T-helper 2 cell (primary cell): ENCODE measurements at regions not wholly inside any gene's neighbourhood (a gene's known extent, or its start where the extent isn't known, plus 50 kb on each side); places are given as distances from the start of the nearest gene placed in this dataset.

Experiments used
- DNase-seq, 5 experiments: peaks; one replicate each; pipeline versions ENCODE4 v3.0.0 to v3.0.0-alpha.2; 2012 to 2022

DNA sequence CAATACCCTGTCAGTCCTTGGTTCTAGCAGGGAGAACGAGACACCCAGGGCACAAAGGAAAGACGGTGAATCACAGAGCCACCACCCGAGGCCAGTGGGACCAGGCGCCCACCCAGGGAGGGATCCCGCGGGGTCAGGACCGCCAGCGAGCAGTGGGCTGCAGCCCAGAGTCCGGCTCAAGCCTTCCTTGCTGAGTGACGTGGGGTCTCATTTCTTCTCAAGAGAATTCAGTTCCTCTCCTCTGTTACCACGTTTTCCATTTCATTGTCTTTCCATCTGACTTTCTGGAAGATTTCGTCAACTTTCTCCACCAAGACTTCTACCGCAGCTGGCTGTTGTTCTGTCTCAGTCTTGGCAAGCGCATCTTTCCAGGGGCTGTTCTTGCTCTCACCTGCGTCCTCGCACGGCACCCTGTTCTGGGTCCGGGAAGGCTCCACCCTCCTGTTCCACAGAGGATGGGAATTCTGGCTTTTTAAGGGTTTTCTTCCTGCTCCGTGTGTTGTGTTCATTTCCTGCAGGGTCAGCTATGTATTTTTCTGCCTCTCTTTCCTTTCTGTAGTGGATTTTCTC, 248.6 kb downstream of the NDUFA10 start:
- no peak for DNase-seq

DNA sequence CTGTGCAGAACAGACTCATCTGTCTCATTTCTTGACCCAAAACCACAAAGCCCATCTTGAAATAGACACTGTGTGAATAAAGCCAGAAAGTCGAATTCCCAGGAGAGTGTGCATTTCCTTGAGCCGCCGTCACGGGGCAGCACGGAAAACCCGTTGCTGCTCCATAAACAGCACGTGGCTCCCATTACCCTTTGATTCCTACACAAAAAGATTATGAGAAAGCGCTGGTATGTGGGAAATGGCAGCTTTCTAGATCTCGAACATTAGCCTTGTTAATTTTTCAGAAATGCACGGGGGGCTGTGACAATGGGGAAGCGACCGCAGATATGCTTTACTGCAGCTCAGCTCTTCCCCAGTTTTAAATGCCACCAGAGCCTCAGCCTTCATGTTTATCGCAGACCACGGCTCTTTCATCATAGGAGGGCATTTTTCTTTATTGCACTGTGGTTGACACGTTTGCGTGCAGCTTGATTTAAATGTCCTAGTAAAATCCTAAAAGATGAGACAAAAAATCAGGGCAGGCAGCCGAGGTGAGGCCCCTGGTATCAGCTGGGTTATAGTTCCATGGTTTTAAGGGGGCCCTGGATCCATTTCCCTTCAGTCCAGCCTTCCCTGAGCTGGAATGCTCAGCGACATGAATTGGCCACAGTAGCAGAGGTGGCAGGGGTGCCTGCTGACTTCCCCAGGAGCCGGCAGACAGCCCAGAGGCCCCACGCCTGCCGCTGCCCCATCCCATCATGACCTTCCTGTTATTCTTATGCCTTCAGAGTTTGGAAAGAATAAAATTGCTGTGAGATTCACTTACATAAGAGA, 249.3 kb downstream of the NDUFA10 start:
- no peak for DNase-seq

DNA sequence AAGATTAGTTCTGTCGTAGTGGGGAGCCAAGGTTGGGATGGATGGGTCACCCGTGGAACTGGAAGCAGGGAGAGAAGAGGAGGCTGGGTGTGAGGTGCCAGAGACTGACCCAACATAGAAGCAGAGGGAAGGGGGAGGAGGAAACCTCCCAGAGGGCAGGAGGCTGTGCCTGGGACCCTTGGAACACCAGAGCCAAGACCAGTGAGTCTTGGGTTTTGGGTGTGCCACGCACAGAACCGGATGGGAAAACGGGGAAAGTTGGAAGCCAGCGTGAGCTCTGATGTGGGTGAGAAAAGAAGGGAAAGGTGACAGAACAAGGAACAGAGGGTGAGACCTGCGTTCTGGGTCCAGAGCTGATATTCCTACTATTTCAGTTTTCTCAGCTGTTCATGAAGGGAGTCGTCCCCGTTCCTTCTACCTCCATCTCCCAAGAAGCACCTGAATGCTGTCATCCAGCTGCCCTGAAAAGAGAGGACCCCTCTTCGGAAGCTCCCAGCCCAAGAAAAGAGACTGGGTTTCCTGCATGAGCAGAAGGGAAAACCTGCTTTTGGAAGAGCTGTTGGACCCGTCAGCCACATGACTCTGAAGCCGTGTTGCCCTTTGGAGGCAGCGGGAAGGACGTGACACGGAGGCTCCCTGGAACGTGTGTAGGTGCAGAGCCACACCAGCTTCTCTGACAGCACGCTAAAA, 250.1 kb downstream of the NDUFA10 start:
- no peak for DNase-seq

- DNase-seq = no peak
Measured at GRCh38 chr2:239774142-239774462, 251.0 kb downstream of the NDUFA10 start.

GRCh38 chr2:239773228-239774141, 251.7 kb downstream of the NDUFA10 start:
- DNase-seq = no peak

DNA sequence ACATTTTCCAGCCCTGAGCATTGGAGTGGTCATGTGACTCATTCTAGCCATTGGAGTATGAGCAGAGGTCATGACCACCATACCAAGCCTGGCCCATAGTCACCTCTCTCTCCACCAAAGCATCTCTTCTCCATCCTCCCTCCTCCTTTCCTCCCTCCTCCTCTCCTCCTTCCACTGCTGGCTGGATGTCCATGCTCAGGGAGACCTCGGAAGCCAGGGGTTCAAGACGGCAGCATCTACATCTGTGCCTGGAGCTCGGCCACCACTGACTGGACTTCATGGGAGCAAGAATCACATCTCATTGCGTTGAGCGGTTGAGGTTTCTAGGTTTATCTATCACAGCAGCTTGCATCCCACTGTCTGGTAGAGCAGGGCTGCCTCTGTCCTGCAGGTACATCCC, 252.4 kb downstream of the NDUFA10 start:
- DNase-seq = no peak

DNA sequence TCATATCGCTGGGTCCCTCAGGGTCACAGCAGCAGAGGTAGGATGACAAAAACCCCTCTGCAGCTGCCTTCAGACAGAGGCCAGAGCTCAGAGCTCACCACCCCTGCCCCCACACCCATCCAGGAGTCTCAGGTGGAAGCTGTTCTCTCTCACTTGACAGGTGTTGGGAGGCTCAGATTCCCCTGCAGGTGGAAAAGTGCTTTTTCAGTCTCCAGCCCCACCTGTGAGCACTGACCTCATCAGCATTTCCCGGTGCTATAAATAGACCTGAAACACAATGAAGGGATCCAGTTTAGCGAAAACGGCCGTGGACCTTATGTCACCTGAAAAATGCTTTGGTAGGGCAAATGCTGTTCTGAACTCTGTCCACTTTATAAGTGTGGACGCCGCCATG, 254.9 kb downstream of the NDUFA10 start:
- DNase-seq = no peak

GRCh38 chr2:239769554-239770245, 255.4 kb downstream of the NDUFA10 start:
- DNase-seq = no peak

- no peak for DNase-seq
Measured at GRCh38 chr2:239768907-239769553, 256.1 kb downstream of the NDUFA10 start.

DNA sequence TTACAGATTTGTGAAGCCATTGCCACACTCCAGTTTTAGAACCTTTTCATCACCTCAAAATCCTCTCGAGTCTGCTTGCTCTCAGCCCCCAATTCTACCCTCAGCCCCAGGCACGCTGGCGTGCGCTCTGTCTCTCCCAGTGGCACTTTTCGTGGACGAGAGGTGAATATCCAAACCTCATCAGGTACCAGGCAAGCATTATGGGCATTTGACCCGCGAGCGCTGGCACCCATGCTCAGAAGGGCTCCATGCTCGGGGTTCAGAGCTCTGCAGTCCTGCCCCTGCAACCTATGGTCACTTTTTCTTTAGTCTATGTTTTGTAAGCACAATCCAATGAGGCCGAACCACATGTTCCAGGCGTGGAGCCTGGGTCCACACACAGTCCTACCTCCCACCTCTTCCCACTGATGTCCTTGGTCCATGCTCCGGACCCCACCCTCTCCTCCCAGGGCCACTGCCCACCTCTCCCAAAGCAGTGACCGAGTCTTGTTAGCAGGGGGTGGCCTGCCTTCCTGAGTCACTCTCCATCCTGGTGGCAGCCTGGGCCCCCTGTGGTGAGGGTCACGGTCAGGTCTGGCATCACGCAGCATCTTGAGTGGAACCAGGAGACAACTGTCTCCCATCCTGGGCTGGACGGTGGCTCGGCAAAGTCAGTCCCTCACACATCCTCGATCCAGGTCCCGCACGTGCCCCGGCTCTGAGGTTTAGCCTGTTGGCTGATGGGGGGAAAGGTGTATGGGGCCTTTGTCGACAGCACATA, 256.9 kb downstream of the NDUFA10 start:
- DNase-seq = no peak

- no peak for DNase-seq
Measured at GRCh38 chr2:239767021-239767905, 257.9 kb downstream of the NDUFA10 start.

- DNase-seq = no peak
Measured at GRCh38 chr2:239765911-239766310, 259.2 kb downstream of the NDUFA10 start.

- DNase-seq = no peak
Measured at GRCh38 chr2:239765076-239765845, 259.9 kb downstream of the NDUFA10 start.

DNA sequence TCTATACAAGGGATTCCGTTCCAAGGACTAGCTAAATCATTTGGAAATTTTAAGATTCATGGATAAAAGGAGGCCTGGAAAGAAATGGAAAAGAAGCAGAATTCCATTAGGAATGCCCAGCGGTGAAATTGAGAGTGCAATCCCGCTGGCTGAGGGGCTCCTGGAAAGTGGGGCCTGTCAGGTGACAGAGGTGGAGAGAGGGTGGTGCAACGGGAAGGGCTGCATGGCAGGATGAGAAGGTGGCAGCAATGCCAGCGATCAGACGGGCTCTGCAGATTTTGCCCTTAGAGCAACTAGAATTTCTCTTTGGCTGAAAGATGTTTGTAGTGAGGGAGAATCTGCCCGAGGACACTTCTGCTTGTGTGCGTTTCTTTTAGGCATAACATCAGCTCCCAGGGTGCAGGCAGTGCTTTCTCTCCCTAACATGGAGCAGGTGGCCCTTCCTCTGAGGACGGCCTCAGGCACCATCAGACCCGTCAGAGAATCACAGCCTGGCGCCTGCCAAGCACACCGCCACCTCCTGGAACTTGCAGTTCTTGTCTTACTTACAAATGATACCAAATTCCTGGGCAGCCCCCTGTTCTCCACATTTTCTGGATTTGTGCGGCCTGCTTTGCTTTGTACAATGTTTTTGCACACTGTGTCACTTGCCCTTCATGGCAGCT, 261.6 kb downstream of the NDUFA10 start:
- no peak for DNase-seq

DNA sequence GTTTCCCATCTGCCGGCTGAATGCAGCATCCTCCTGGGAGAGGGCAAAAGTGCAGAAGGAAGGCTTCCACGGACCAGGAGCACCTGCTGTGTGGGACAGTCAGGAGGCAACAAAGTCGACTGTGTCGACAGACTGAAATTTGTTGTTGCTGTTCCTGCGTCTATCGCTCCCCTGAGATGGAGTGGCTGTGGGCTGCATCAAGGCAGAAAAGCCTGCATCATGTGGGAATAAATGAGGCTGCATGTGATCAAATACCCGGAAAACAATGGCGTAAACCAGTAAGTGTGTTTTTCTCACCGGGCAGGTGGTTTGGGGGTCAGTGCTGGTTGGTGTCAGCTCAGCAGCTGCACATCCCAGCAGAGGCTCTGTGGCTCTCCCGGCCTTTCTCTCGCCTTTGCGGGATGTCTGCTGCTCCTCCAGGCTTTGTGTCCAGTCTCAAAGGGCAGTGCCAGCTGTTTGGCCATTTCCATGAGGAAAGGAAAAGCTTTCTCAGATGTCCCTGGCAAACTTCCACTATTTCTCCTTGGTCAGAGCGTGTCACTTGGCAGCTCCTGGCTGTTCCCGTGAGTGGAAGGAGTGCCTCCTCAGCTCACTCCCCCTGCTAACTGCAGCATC, 262.4 kb downstream of the NDUFA10 start:
- no peak for DNase-seq

DNA sequence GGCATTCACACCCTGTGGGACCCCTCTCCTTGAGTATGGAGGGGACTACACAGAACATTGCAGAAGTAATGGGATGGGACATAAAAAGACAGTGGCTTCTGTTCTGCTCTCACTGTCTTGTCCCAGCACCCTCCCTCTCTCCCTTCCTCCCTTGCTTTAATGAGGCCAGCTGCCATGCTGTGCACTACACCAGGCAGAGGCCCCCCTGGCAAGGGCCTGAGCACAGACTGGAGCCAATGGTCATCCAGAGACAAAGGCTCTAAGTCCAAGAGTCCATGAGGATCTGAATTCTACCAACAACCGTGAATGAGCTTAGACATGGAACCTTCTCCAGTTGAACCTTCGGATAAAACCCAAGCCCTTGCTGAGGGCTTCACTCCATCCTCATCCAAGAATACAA, 263.0 kb downstream of the NDUFA10 start:
- DNase-seq = no peak

DNA sequence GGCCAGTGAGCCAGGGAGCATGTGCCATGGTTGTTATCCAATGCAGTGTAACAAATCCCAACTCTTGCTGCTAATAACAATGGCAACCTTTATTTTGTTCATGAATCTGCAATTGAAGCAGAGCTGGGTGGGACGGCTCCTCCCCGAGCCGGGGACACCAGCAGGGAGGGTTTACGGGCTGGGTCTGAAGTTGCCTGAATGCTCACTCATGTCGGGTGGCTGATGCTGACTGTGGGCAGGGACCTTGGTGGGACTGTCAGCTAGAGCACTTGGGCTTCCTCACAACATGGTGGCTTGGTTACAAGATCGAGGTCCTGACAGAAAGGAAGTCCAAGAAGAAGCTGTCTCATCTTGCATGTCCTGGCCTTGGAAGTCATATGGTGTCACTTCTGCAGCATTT, 264.5 kb downstream of the NDUFA10 start:
- no peak for DNase-seq

DNA sequence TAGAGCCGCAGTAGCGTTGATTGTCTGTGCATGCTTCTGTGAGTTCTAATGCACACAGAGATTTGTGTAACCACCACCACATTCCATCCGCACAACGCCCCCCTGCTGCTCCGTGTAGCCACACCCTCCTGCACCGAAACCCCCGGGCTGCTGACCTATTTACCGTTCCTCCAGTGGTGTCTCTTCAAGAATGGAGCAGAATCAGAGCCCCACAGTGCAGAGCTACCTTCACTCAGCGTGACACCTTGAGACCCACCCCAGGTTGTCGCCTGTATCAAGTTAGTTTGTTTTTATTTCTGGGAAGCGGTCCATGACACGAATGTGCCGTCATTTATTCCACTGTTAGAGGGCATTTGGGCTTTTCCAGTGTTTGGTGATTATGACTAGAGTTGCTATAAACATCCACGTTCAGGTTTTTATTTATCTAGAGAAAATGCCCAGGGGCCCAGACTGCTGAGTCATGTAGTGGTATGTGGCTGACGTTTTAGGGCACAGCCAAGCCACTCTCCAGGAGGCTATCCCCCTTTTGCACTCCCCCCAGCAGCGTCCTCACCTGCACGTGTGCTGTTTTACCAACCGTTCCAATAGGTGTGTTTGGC, 266.8 kb downstream of the NDUFA10 start:
- DNase-seq = no peak
